Right lobe of liver (tissue), 4 donors: ENCODE measurements at regions not wholly inside any gene's neighbourhood (a gene's known extent, or its start where the extent isn't known, plus 50 kb on each side); places are given as distances from the start of the nearest gene placed in this dataset.

Experiments used
- POLR2A ChIP-seq: fragments of 450-650 bp; IDR thresholded peaks from one replicate; pipeline ENCODE4 v1.6.1; 2017; ENCODE audit warnings: antibody characterized with exemption, mild to moderate bottlenecking
- TF ChIP-seq, protein P1 (sequence below), 4 donors: fragments of 200-600 bp in 3 of 4; fragments of 450-650 bp in 1 of 4; IDR thresholded peaks; one replicate each; pipeline versions ENCODE4 v1.5.1 to v1.8.0; 2016 to 2022; ENCODE audit warnings: antibody characterized with exemption in 4 of 4, mild to moderate bottlenecking in 2 of 4
- donor health status: DM: no; HTN: no; CAD: no.
- donor health status: DM: no; HTN: no; CAD: no.
- donor health status: DM: no; HTN: yes; CAD: no.

DNA sequence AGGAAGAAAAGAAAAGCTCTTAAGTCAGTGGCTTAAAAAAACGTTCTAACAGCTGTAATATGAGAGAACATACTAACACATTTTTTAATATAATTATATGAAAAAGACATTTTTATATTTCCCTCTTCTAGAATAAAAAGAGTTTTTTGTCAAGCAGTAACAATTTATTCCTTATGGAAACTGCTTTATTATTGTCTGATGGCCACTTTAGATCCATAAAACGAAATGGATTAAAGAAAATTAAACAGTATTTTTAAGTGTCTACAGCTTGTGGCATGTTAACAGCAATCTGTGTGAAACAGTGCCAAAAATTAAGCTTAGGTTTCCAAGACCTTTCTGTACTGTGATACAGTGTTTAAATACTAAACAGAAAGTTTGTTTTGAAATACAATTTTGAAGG is 55.5 kb upstream of the TENM3 start:
- TF ChIP-seq, protein P1, sequence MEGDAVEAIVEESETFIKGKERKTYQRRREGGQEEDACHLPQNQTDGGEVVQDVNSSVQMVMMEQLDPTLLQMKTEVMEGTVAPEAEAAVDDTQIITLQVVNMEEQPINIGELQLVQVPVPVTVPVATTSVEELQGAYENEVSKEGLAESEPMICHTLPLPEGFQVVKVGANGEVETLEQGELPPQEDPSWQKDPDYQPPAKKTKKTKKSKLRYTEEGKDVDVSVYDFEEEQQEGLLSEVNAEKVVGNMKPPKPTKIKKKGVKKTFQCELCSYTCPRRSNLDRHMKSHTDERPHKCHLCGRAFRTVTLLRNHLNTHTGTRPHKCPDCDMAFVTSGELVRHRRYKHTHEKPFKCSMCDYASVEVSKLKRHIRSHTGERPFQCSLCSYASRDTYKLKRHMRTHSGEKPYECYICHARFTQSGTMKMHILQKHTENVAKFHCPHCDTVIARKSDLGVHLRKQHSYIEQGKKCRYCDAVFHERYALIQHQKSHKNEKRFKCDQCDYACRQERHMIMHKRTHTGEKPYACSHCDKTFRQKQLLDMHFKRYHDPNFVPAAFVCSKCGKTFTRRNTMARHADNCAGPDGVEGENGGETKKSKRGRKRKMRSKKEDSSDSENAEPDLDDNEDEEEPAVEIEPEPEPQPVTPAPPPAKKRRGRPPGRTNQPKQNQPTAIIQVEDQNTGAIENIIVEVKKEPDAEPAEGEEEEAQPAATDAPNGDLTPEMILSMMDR (IDR thresholded peaks at IDR 0.05): no peak
- TF ChIP-seq POLR2A: no peak
